Vagina (tissue), 2 donors: ENCODE measurements at regions not wholly inside any gene's neighbourhood (a gene's known extent, or its start where the extent isn't known, plus 50 kb on each side); places are given as distances from the start of the nearest gene placed in this dataset.

ENCODE experiments used
- CTCF ChIP-seq, 3 experiments: fragments of 450-650 bp in 2 of 3; fragments of 200-600 bp in 1 of 3; sonication (generic) in 1 of 3; IDR thresholded peaks; one replicate each; pipeline ENCODE4 v1.5.1; 2017 to 2019; ENCODE audit warnings: antibody characterized with exemption in 3 of 3, mild to moderate bottlenecking in 2 of 3, moderate library complexity in 2 of 3
- POLR2A ChIP-seq, 2 donors: fragments of 450-650 bp; IDR thresholded peaks; one replicate each; pipeline ENCODE4 v1.6.1; 2017; ENCODE audit warnings: antibody characterized with exemption in 2 of 2, mild to moderate bottlenecking in 2 of 2, moderate library complexity in 2 of 2
- POLR2AphosphoS5 ChIP-seq, 2 donors: sonication (generic); formaldehyde crosslinking; IDR thresholded peaks; one replicate each; pipeline ENCODE4 v1.9.0; 2017; ENCODE audit warnings: antibody characterized with exemption in 2 of 2, mild to moderate bottlenecking in 2 of 2, low read depth in 1 of 2; ENCODE audit not compliant: insufficient read depth in 1 of 2

- TF ChIP-seq POLR2A (IDR thresholded peaks at IDR 0.05), result no peak
- TF ChIP-seq CTCF (IDR thresholded peaks at IDR 0.05), result no peak
- no peak for TF ChIP-seq POLR2AphosphoS5 (IDR thresholded peaks at IDR 0.05; ENCODE audit: insufficient read depth in 1 of 2, low read depth in 1 of 2)
Observed at GRCh38 chr2:128375454-128375853, 56.8 kb upstream of the HS6ST1 start.
